PC-3 (cell line): ENCODE measurements at regions not wholly inside any gene's neighbourhood (a gene's known extent, or its start where the extent isn't known, plus 50 kb on each side); places are given as distances from the start of the nearest gene placed in this dataset.
"Not testable (repeated sequence)": the region's sequence is repeated elsewhere in the genome, so short reads cannot be mapped to it uniquely, and the experiment has no call there.

Experiments used
- ATAC-seq: fragments of 200-7000 bp; cut with Tn5 transposase; 2 replicates; pipeline ENCODE4 v1.9.1; 2020; ENCODE audit warnings: mild to moderate bottlenecking, moderate library complexity
- BruUV-seq: library from RNA; stranded (reverse); fragments of 400-500 nt; replicated peaks from 2 replicates; lab custom pipeline; 2021; lab: Mats Ljungman, UMichigan
- CTCF ChIA-PET: fragments of 300-600 bp; sonication (Branson Sonifier 250); formaldehyde crosslinking; loops from one replicate; lab custom pipeline; 2022; ENCODE audit warnings: antibody characterized with exemption; lab: Charles Lee
- POLR2A ChIA-PET: fragments of 300-600 bp; sonication (Branson Sonifier 250); formaldehyde crosslinking; loops from one replicate; lab custom pipeline; 2022; ENCODE audit warnings: antibody characterized with exemption; ENCODE audit not compliant: unreplicated experiment; lab: Charles Lee
- DNase-seq: peaks from one replicate; pipeline ENCODE4 v3.0.0-alpha.2; 2015
- H2AFZ ChIP-seq: fragments of 300-600 bp; sonication (generic); 2 replicates; pipeline ENCODE4 v1.6.0; 2016; ENCODE audit warnings: antibody characterized with exemption, low read length
- H3F3A ChIP-seq: fragments of 300-600 bp; sonication (generic); one replicate; pipeline ENCODE4 v1.6.0; 2017; ENCODE audit warnings: antibody characterized with exemption, low read length, control low read depth, mild to moderate bottlenecking; ENCODE audit not compliant: unreplicated experiment
- H3K27ac ChIP-seq: fragments of 300-600 bp; sonication (generic); 2 replicates; pipeline ENCODE4 v1.5.1; 2016; ENCODE audit warnings: mild to moderate bottlenecking, low read length
- H3K27me3 ChIP-seq: fragments of 300-600 bp; sonication (generic); 2 replicates; pipeline ENCODE4 v1.6.1; 2016; ENCODE audit warnings: low read length, mixed read lengths
- H3K36me3 ChIP-seq: fragments of 300-600 bp; sonication (generic); 2 replicates; pipeline ENCODE4 v1.6.1; 2016; ENCODE audit warnings: low read depth, mixed run types, low read length, mixed read lengths
- H3K4me1 ChIP-seq: fragments of 300-600 bp; sonication (generic); 2 replicates; pipeline ENCODE4 v1.5.1; 2016; ENCODE audit warnings: low read length; ENCODE audit not compliant: insufficient read depth
- H3K4me2 ChIP-seq: fragments of 300-600 bp; sonication (generic); 2 replicates; pipeline ENCODE4 v1.6.0; 2016; ENCODE audit warnings: low read length
- H3K4me3 ChIP-seq: fragments of 300-600 bp; sonication (generic); 2 replicates; pipeline ENCODE4 v1.5.1; 2016; ENCODE audit warnings: mild to moderate bottlenecking, low read length, mixed read lengths
- H3K79me2 ChIP-seq: fragments of 300-600 bp; sonication (generic); 2 replicates; pipeline ENCODE4 v1.6.1; 2017; ENCODE audit warnings: low read length, mixed read lengths
- H3K9ac ChIP-seq: fragments of 300-600 bp; sonication (generic); 2 replicates; pipeline ENCODE4 v1.6.0; 2016; ENCODE audit warnings: mild to moderate bottlenecking, low read length
- H3K9me2 ChIP-seq: fragments of 300-600 bp; sonication (generic); replicated peaks from 2 replicates; pipeline ENCODE4 v1.6.1; 2016; ENCODE audit warnings: mixed run types, low read length, mixed read lengths
- H3K9me3 ChIP-seq: fragments of 300-600 bp; sonication (generic); 2 replicates; pipeline ENCODE4 v1.6.1; 2016; ENCODE audit warnings: low read length, mixed read lengths
- H4K20me1 ChIP-seq: fragments of 300-600 bp; sonication (generic); 2 replicates; pipeline ENCODE4 v1.6.1; 2016; ENCODE audit warnings: low read length, mixed read lengths
- CTCF ChIP-seq: fragments of 300-600 bp; sonication (generic); conservative IDR thresholded peaks from 2 replicates; pipeline ENCODE4 v1.5.1; 2017; ENCODE audit warnings: antibody characterized with exemption, low read depth, mild to moderate bottlenecking, low read length
- EZH2 ChIP-seq: fragments of 300-600 bp; sonication (generic); IDR thresholded peaks from one replicate; pipeline ENCODE4 v1.6.1; 2017; ENCODE audit warnings: antibody characterized with exemption, mild to moderate bottlenecking, low read length; ENCODE audit not compliant: unreplicated experiment
- EZH2phosphoT487 ChIP-seq: fragments of 300-600 bp; sonication (generic); IDR thresholded peaks from 2 replicates; pipeline ENCODE4 v1.6.1; 2018; ENCODE audit warnings: mild to moderate bottlenecking, antibody characterized with exemption, low read length, borderline replicate concordance
- intact Hi-C: fragments of 100-400 bp; cut with micrococcal nuclease; formaldehyde crosslinking; loops from 2 replicates; pipeline ENCODE4 v1.9.0; 2023

- no peaks in the 10 kb centered on the region for H4K20me1 ChIP-seq
- no peaks in the 10 kb centered on the region for H3K79me2 ChIP-seq
- ChIA-PET CTCF (no interaction called here), POLR2A (interaction anchor here (0.6 kb wide), 1 partner anchor 54 kb away, joined by 3 read pairs; no protein-coding TSS in a partner anchor)
- ATAC-seq (no peak), DNase-seq (no peak)
- no peak overlapping the region for H3K27ac ChIP-seq
- no TSS peak for BruUV-seq
- H3K9me2 ChIP-seq, result no peaks in the 10 kb centered on the region
- no peak overlapping the region for H3K4me3 ChIP-seq
- no peaks in the 10 kb centered on the region for H3K9me3 ChIP-seq
- H2AFZ ChIP-seq, result no peak overlapping the region
- no peak overlapping the region for H3K4me2 ChIP-seq
- no peak overlapping the region for H3K9ac ChIP-seq
- no peaks in the 10 kb centered on the region for H3F3A ChIP-seq
- no peak for TF ChIP-seq EZH2phosphoT487
- no peak for TF ChIP-seq EZH2
- no peak for TF ChIP-seq CTCF
- intact Hi-C loops, result no loop called here
- H3K36me3 ChIP-seq, result no peaks in the 10 kb centered on the region
- H3K4me1 ChIP-seq, result no peaks in the 10 kb centered on the region
- H3K27me3 ChIP-seq, result no peaks in the 10 kb centered on the region
Observed at GRCh38 chr4:92014067-92014466, 289.7 kb upstream of the GRID2 start.

- Histone ChIP-seq H3K4me2 (no peak overlapping the region), H3K4me3 (no peak overlapping the region), H4K20me1 (no peaks in the 10 kb centered on the region), H3K4me1 (no peaks in the 10 kb centered on the region), H3K27ac (no peak overlapping the region), H3K79me2 (no peaks in the 10 kb centered on the region), H3K9me2 (no peaks in the 10 kb centered on the region), H2AFZ (no peak overlapping the region), H3K9ac (no peak overlapping the region), H3K9me3 (no peaks in the 10 kb centered on the region), H3K27me3 (no peaks in the 10 kb centered on the region), H3K36me3 (no peaks in the 10 kb centered on the region), H3F3A (no peaks in the 10 kb centered on the region)
- intact Hi-C loops, result no loop called here
- no peak for ATAC-seq
- POLR2A ChIA-PET, result no interaction called here
- BruUV-seq, result no TSS peak
- no peak for DNase-seq
- TF ChIP-seq EZH2 (no peak), EZH2phosphoT487 (no peak), CTCF (no peak)
- CTCF ChIA-PET, result no interaction called here
Observed at GRCh38 chr4:92021203-92021602, 282.6 kb upstream of the GRID2 start.

- Histone ChIP-seq H3K4me2 (no peak overlapping the region), H3K27me3 (no peaks in the 10 kb centered on the region), H4K20me1 (no peaks in the 10 kb centered on the region), H3K4me3 (no peak overlapping the region), H3K79me2 (no peaks in the 10 kb centered on the region), H2AFZ (no peak overlapping the region), H3K36me3 (no peaks in the 10 kb centered on the region), H3K9ac (no peak overlapping the region), H3K9me2 (no peaks in the 10 kb centered on the region), H3K9me3 (no peaks in the 10 kb centered on the region), H3F3A (no peaks in the 10 kb centered on the region), H3K4me1 (no peaks in the 10 kb centered on the region), H3K27ac (no peak overlapping the region)
- no peak for TF ChIP-seq EZH2phosphoT487
- TF ChIP-seq CTCF, result no peak
- TF ChIP-seq EZH2, result no peak
- ChIA-PET CTCF (no interaction called here), POLR2A (no interaction called here)
- ATAC-seq (no peak), DNase-seq (no peak)
- BruUV-seq, result no TSS peak
- intact Hi-C loops, result no loop called here
Observed at GRCh38 chr4:92021788-92022187, 282.0 kb upstream of the GRID2 start.

- POLR2A ChIA-PET, CTCF ChIA-PET, H3K27ac ChIP-seq, H3F3A ChIP-seq, H3K79me2 ChIP-seq, BruUV-seq, H2AFZ ChIP-seq, H3K27me3 ChIP-seq, intact Hi-C loops, H4K20me1 ChIP-seq, ATAC-seq, H3K4me1 ChIP-seq, H3K4me2 ChIP-seq, H3K9me2 ChIP-seq, H3K9ac ChIP-seq, H3K4me3 ChIP-seq, H3K9me3 ChIP-seq, H3K36me3 ChIP-seq, DNase-seq: not testable (repeated sequence)
Observed at GRCh38 chr4:92028830-92029229, 274.9 kb upstream of the GRID2 start.
